HepG2 (cell line): ENCODE measurements at regions not wholly inside any gene's neighbourhood (a gene's known extent, or its start where the extent isn't known, plus 50 kb on each side); places are given as distances from the start of the nearest gene placed in this dataset.
A peak's percentile ranks its signal among the peaks of the same experiment; 100 is the strongest.

ENCODE experiments used
- CBX1 ChIP-seq: IDR thresholded peaks from one replicate; pipeline ENCODE4 v1.6.1; 2016; ENCODE audit warnings: antibody characterized with exemption, low read depth
- ELF4 ChIP-seq: sonication (generic); formaldehyde crosslinking; IDR thresholded peaks from 2 replicates; pipeline ENCODE4 v1.5.0; 2020; ENCODE audit warnings: missing genetic modification reagents, mild to moderate bottlenecking, moderate library complexity, borderline replicate concordance
- ETV6 ChIP-seq: sonication (generic); formaldehyde crosslinking; conservative IDR thresholded peaks from 2 replicates; pipeline ENCODE4 v1.4.0; 2020; ENCODE audit warnings: missing genetic modification reagents
- FOXK2 ChIP-seq: fragments of 450-650 bp; IDR thresholded peaks from 2 replicates; pipeline ENCODE4 v1.6.1; 2016
- MIXL1 ChIP-seq: IDR thresholded peaks from 2 replicates; pipeline ENCODE4 v1.6.1; 2016
- MYNN ChIP-seq: sonication (generic); formaldehyde crosslinking; IDR thresholded peaks from 2 replicates; pipeline ENCODE4 v1.4.0; 2020; ENCODE audit warnings: mild to moderate bottlenecking, low read depth, missing genetic modification reagents
- NCOR1 ChIP-seq: fragments of 200-600 bp; sonication (generic); IDR thresholded peaks from 2 replicates; pipeline ENCODE4 v1.7.0; 2017; ENCODE audit warnings: antibody characterized with exemption, low read length, borderline replicate concordance
- REXO4 ChIP-seq: sonication (generic); formaldehyde crosslinking; IDR thresholded peaks from 2 replicates; pipeline ENCODE4 v1.8.0; 2022; ENCODE audit warnings: missing genetic modification reagents, mild to moderate bottlenecking, borderline replicate concordance
- RXRA ChIP-seq: sonication (generic); formaldehyde crosslinking; IDR thresholded peaks from 2 replicates; pipeline ENCODE4 v1.5.1; 2020; ENCODE audit warnings: missing genetic modification reagents
- TCF7 ChIP-seq: sonication (generic); IDR thresholded peaks from 2 replicates; pipeline ENCODE4 v1.6.1; 2016; ENCODE audit warnings: antibody characterized with exemption, low read depth
- TSC22D2 ChIP-seq: sonication (generic); formaldehyde crosslinking; IDR thresholded peaks from 2 replicates; pipeline ENCODE4 v1.5.1; 2020; ENCODE audit warnings: missing genetic modification reagents, mild to moderate bottlenecking, borderline replicate concordance
- ZBTB26 ChIP-seq: IDR thresholded peaks from 2 replicates; pipeline ENCODE4 v1.6.1; 2016; ENCODE audit warnings: missing compliant biosample characterization, missing genetic modification reagents, borderline replicate concordance
- ZBTB38 ChIP-seq: sonication (generic); formaldehyde crosslinking; IDR thresholded peaks from 2 replicates; pipeline ENCODE4 v1.5.1; 2020; ENCODE audit warnings: mild to moderate bottlenecking, missing genetic modification reagents
- ZMAT3 ChIP-seq: sonication (generic); formaldehyde crosslinking; conservative IDR thresholded peaks from 2 replicates; pipeline ENCODE4 v1.7.0; 2021; ENCODE audit warnings: missing genetic modification reagents
- ZNF20 ChIP-seq: sonication (generic); formaldehyde crosslinking; IDR thresholded peaks from 2 replicates; pipeline ENCODE4 v1.4.0; 2020; ENCODE audit warnings: mild to moderate bottlenecking, moderate library complexity, missing genetic modification reagents
- ZNF234 ChIP-seq: sonication (generic); formaldehyde crosslinking; conservative IDR thresholded peaks from 2 replicates; pipeline ENCODE4 v1.5.1; 2020; ENCODE audit warnings: mild to moderate bottlenecking, missing genetic modification reagents
- ZNF605 ChIP-seq: sonication (generic); formaldehyde crosslinking; IDR thresholded peaks from 2 replicates; pipeline ENCODE4 v1.8.0; 2022; ENCODE audit warnings: mild to moderate bottlenecking, missing genetic modification reagents
- ZNF652 ChIP-seq: IDR thresholded peaks from 2 replicates; pipeline ENCODE4 v1.6.1; 2016; ENCODE audit warnings: low read depth, borderline replicate concordance
- ZNF776 ChIP-seq: sonication (generic); formaldehyde crosslinking; IDR thresholded peaks from 2 replicates; pipeline ENCODE4 v1.4.0; 2020; ENCODE audit warnings: mild to moderate bottlenecking, missing genetic modification reagents
- ZNF788 ChIP-seq: sonication (generic); formaldehyde crosslinking; IDR thresholded peaks from 2 replicates; pipeline ENCODE4 v1.5.0; 2020; ENCODE audit warnings: mild to moderate bottlenecking, missing genetic modification reagents, borderline replicate concordance
- TF ChIP-seq, protein P1 (sequence below): sonication (generic); formaldehyde crosslinking; IDR thresholded peaks from 2 replicates; pipeline ENCODE4 v1.4.0; 2020; ENCODE audit warnings: missing genetic modification reagents
- TF ChIP-seq, protein P2 (sequence below): IDR thresholded peaks from 2 replicates; pipeline ENCODE4 v1.6.1; 2016; ENCODE audit warnings: low read depth, borderline replicate concordance
- TF ChIP-seq, protein P3 (sequence below), 2 experiments: fragments of 450-650 bp in 1 of 2; sonication (generic) in 1 of 2; formaldehyde crosslinking; IDR thresholded peaks; 2 replicates each; pipeline versions ENCODE4 v1.5.0 to v1.8.0; 2020 to 2022; ENCODE audit warnings: mild to moderate bottlenecking in 1 of 2, missing genetic modification reagents in 1 of 2
- TF ChIP-seq, protein P4 (sequence below): sonication (generic); formaldehyde crosslinking; IDR thresholded peaks from 2 replicates; pipeline ENCODE4 v1.5.0; 2020; ENCODE audit warnings: mild to moderate bottlenecking, missing genetic modification reagents
- TF ChIP-seq, protein P5 (sequence below): sonication (generic); formaldehyde crosslinking; IDR thresholded peaks from 2 replicates; pipeline ENCODE4 v1.8.1; 2023; ENCODE audit warnings: mild to moderate bottlenecking, missing genetic modification reagents, borderline replicate concordance

DNA sequence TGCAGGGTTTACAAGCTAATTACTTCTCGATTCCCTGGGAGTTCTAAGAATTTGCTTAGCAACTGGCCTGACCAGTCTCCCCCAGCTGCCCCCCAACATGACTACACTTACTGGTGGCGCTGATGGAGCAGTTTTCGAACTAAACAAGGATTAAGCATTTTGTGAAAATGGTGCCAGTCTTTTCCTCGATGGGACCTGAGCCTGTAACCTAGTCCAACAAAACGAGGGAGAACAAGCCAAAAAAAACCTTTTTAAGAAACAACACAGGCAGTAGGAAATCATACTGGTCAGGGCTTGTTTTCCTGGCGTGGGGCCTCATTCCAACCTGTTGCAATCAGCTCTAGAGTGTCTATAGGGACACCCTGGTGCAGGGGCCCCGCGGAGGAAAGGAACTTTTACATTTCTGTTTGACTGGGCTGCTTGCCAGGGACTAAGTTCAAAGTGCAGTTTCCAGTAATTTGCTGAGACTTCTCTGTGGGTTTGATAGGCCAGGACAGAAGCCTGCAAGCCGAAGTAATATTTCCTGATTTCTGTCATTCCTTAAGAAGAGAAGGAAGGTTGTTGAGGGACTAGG lies 158.7 kb downstream of the SPRY1 start (continued):
- TF ChIP-seq ZNF776, result no peak
- TF ChIP-seq NCOR1, result peak; percentile 94
- TF ChIP-seq ZBTB26 (CRISPR knock-in tag), result peak; percentile 94; the same call in 1 of the 2 replicates
- no peak for TF ChIP-seq ELF4 (CRISPR knock-in tag)
- TF ChIP-seq, protein P1, sequence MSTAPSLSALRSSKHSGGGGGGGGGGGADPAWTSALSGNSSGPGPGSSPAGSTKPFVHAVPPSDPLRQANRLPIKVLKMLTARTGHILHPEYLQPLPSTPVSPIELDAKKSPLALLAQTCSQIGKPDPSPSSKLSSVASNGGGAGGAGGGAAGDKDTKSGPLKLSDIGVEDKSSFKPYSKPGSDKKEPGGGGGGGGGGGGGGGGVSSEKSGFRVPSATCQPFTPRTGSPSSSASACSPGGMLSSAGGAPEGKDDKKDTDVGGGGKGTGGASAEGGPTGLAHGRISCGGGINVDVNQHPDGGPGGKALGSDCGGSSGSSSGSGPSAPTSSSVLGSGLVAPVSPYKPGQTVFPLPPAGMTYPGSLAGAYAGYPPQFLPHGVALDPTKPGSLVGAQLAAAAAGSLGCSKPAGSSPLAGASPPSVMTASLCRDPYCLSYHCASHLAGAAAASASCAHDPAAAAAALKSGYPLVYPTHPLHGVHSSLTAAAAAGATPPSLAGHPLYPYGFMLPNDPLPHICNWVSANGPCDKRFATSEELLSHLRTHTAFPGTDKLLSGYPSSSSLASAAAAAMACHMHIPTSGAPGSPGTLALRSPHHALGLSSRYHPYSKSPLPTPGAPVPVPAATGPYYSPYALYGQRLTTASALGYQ (CRISPR knock-in tag), result peak; percentile 92
- 0 out of 2 replicates have a peak, but pooled peaks have one; percentile 66 for TF ChIP-seq ZMAT3
- TF ChIP-seq RXRA (CRISPR knock-in tag), result peak; percentile 88
- TF ChIP-seq MYNN, result peak; percentile 74; the same call in 1 of the 2 replicates
- TF ChIP-seq, protein P2, sequence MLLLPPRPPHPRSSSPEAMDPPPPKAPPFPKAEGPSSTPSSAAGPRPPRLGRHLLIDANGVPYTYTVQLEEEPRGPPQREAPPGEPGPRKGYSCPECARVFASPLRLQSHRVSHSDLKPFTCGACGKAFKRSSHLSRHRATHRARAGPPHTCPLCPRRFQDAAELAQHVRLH (CRISPR knock-in tag), result peak; percentile 87; the same call in 1 of the 2 replicates
- TF ChIP-seq, protein P3, sequence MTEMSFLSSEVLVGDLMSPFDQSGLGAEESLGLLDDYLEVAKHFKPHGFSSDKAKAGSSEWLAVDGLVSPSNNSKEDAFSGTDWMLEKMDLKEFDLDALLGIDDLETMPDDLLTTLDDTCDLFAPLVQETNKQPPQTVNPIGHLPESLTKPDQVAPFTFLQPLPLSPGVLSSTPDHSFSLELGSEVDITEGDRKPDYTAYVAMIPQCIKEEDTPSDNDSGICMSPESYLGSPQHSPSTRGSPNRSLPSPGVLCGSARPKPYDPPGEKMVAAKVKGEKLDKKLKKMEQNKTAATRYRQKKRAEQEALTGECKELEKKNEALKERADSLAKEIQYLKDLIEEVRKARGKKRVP (CRISPR knock-in tag; IDR thresholded peaks at IDR 0.05), result peak in 1 of 2 experiments; percentile 94; a peak in 2 of 4 replicates
- peak; percentile 80 for TF ChIP-seq TCF7
- TF ChIP-seq REXO4 (CRISPR knock-in tag), result no peak
- no peak for TF ChIP-seq ZNF20 (CRISPR knock-in tag)
- TF ChIP-seq ZNF605 (CRISPR knock-in tag), result peak; percentile 54; the same call in 1 of the 2 replicates
- peak; percentile 70 for TF ChIP-seq ZBTB38 (CRISPR knock-in tag)
- TF ChIP-seq ZNF788 (CRISPR knock-in tag), result peak; percentile 61; the same call in 1 of the 2 replicates
- TF ChIP-seq ZNF652 (CRISPR knock-in tag), result no peak
- TF ChIP-seq MIXL1 (CRISPR knock-in tag), result peak; percentile 78
- no peak for TF ChIP-seq ZNF234 (CRISPR knock-in tag)
- peak; percentile 62; the same call in 1 of the 2 replicates for TF ChIP-seq FOXK2
- TF ChIP-seq ETV6 (CRISPR knock-in tag), result peak; percentile 41; the same call in 1 of the 2 replicates
- TF ChIP-seq, protein P4, sequence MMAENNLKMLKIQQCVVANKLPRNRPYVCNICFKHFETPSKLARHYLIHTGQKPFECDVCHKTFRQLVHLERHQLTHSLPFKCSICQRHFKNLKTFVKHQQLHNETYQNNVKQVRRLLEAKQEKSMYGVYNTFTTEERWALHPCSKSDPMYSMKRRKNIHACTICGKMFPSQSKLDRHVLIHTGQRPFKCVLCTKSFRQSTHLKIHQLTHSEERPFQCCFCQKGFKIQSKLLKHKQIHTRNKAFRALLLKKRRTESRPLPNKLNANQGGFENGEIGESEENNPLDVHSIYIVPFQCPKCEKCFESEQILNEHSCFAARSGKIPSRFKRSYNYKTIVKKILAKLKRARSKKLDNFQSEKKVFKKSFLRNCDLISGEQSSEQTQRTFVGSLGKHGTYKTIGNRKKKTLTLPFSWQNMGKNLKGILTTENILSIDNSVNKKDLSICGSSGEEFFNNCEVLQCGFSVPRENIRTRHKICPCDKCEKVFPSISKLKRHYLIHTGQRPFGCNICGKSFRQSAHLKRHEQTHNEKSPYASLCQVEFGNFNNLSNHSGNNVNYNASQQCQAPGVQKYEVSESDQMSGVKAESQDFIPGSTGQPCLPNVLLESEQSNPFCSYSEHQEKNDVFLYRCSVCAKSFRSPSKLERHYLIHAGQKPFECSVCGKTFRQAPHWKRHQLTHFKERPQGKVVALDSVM (CRISPR knock-in tag), result no peak
- no peak for TF ChIP-seq CBX1
- TF ChIP-seq, protein P5, sequence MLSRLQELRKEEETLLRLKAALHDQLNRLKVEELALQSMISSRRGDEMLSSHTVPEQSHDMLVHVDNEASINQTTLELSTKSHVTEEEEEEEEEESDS (CRISPR knock-in tag), result 0 out of 2 replicates have a peak, but pooled peaks have one; percentile 28
- no peak for TF ChIP-seq TSC22D2
